Adrenal gland (tissue), 5 donors: ENCODE measurements at regions not wholly inside any gene's neighbourhood (a gene's known extent, or its start where the extent isn't known, plus 50 kb on each side); places are given as distances from the start of the nearest gene placed in this dataset.

ENCODE experiments used
- POLR2A ChIP-seq, 2 donors: fragments of 450-650 bp; IDR thresholded peaks; one replicate each; pipeline ENCODE4 v1.6.1; 2017; ENCODE audit warnings: antibody characterized with exemption in 2 of 2, mild to moderate bottlenecking in 2 of 2, moderate library complexity in 1 of 2
- TF ChIP-seq, protein P1 (sequence below), 6 experiments: fragments of 450-650 bp in 4 of 6; fragments of 200-600 bp in 2 of 6; sonication (generic) in 1 of 6; IDR thresholded peaks; 1 replicate in 5 of 6; 2 replicates in 1 of 6; pipeline versions ENCODE4 v1.5.1 to v1.8.0; 2016 to 2021; ENCODE audit warnings: antibody characterized with exemption in 6 of 6, mild to moderate bottlenecking in 2 of 6, moderate library complexity in 1 of 6
- donor health status: DM: no; HTN: no; CAD: no.

DNA sequence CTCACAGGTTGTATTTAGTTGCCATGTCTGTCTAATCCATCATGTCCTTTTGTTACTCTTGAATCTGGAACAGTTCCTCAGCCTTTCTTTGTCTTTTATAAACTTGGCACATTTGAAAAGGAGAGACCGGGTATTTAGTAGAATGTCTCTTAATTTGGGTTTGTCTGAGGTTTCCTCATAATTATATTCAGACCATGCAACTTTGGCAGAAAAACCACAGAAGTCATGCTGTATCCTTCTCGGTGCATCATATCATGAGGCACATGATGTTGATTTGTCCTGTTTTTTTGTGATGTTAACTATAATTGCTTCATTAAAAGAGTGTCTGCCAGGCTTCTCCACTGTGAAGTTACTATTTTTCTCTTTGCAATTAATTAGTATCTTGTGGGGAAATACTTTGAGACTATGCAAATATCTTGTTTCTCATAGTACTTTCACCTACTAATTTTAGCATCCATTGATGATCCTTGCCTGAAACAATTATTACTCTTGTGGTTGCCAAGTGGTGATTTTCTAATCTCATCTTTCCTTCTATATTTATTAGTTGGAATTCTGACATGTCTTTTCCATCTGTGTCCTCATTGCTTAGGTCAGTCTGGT, 837.3 kb downstream of the DHX35 start:
- TF ChIP-seq, protein P1, sequence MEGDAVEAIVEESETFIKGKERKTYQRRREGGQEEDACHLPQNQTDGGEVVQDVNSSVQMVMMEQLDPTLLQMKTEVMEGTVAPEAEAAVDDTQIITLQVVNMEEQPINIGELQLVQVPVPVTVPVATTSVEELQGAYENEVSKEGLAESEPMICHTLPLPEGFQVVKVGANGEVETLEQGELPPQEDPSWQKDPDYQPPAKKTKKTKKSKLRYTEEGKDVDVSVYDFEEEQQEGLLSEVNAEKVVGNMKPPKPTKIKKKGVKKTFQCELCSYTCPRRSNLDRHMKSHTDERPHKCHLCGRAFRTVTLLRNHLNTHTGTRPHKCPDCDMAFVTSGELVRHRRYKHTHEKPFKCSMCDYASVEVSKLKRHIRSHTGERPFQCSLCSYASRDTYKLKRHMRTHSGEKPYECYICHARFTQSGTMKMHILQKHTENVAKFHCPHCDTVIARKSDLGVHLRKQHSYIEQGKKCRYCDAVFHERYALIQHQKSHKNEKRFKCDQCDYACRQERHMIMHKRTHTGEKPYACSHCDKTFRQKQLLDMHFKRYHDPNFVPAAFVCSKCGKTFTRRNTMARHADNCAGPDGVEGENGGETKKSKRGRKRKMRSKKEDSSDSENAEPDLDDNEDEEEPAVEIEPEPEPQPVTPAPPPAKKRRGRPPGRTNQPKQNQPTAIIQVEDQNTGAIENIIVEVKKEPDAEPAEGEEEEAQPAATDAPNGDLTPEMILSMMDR (IDR thresholded peaks at IDR 0.05): no peak
- no peak for TF ChIP-seq POLR2A (IDR thresholded peaks at IDR 0.05)
